ENCODE measurements at regions not wholly inside any gene's neighbourhood (a gene's known extent, or its start where the extent isn't known, plus 50 kb on each side); places are given as distances from the start of the nearest gene placed in this dataset.
A peak's percentile ranks its signal among the peaks of the same experiment; 100 is the strongest.

DNA sequence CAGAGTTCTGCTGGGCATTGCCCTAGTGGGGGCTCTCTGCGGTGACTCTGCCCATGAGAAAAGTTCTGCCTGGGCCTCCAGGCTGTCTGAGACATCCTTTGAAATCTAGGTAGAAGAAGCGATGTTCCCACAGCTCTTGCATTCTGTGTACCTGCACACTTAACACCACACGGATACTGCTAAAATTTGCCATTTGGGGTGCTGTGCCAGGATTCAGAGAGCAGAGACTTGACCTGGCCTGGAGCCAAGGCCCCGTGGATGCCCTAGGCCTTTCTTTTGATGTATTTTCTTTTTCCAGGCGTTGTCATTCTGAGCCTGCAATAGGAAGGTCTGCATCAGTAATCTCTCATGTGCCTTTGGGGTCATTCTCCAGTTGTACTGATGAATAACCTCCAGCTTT is 89.3 kb upstream of the IL12B start:
- H3K4me3 ChIP-seq (ENCODE audit: low read length): no peak overlapping the region
- TF ChIP-seq CTCF (IDR thresholded peaks at IDR 0.05; ENCODE audit: insufficient read depth, low read depth, low read length, missing control alignments): peak; percentile 16
- peak; percentile 16 for DNase-seq (ENCODE audit: low read depth)

DNA sequence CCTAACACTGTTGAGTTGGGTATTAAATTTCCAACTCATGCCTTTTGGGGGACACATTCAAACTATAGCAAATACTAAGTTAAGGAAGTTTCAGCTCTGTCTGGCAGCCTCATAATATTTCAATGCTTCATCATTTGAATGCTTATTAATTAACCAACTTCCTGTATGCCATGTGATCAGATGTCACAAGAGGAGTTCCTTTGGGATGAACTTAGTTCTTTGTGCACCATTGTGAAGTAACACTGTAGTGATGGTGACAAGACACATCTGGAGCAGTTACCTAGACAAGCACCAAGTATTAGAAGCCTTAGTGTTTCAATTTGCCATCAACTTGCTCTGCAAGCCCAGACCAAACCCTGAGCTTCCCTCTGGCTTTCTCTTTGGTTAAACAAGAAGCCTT is 90.7 kb upstream of the IL12B start:
- no peak for TF ChIP-seq CTCF (IDR thresholded peaks at IDR 0.05; ENCODE audit: insufficient read depth, low read depth, low read length, missing control alignments)
- no peak for DNase-seq (ENCODE audit: low read depth)
- no peak overlapping the region for H3K4me3 ChIP-seq (ENCODE audit: low read length)

DNA sequence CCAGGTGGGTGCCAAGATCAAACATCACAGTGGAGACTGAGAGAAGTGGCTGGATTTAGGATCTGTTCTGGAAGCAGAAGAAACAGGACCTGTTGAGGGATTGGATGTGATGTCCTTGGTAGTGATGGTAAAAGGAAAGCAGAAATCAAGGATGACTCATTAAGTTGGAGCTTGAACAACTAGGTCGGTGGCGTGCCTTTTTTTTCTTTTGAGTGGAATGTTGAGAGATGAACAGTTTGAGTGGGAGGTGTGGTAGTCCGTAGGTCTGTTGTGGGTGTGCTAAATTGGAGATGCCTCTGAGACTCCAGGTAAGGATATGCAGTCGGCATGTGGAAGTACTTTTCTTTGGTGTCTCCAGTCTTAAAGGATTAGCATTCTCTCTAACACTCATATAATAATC is 92.1 kb upstream of the IL12B start:
- TF ChIP-seq CTCF (IDR thresholded peaks at IDR 0.05; ENCODE audit: insufficient read depth, low read depth, low read length, missing control alignments): no peak
- H3K4me3 ChIP-seq (ENCODE audit: low read length): no peak overlapping the region
- peak; percentile 32 for DNase-seq (ENCODE audit: low read depth)

- DNase-seq (ENCODE audit: low read depth): no peak
- no peak for TF ChIP-seq CTCF (IDR thresholded peaks at IDR 0.05; ENCODE audit: insufficient read depth, low read depth, low read length, missing control alignments)
Observed at GRCh38 chr5:159422910-159423309, 92.6 kb upstream of the IL12B start.

DNA sequence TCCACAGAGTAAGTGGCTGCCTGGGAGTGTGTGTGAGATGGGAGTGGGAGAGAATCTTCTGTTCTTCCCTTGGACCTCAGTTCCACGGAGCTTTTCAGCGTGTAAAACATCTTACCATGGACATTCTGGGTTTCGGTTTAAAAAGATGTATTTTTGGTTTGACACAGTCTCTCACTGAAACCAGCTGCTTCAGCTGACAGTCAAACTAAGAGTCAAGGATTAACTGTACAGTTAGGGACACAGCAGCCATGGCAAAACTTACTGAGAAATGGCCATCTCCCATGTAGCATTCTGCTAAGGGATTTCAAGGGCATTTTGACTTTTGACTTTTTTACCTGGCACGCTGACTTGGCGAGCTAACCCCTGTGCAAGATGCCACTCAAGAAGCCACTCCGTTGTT is 93.8 kb upstream of the IL12B start:
- no peak for TF ChIP-seq CTCF (IDR thresholded peaks at IDR 0.05; ENCODE audit: insufficient read depth, low read depth, low read length, missing control alignments)
- no peak for DNase-seq (ENCODE audit: low read depth)

More at GRCh38 chr5:159422910-159423309, 92.6 kb upstream of the IL12B start:
- H3K4me3 ChIP-seq (ENCODE audit: low read length): no peak overlapping the region

DNA sequence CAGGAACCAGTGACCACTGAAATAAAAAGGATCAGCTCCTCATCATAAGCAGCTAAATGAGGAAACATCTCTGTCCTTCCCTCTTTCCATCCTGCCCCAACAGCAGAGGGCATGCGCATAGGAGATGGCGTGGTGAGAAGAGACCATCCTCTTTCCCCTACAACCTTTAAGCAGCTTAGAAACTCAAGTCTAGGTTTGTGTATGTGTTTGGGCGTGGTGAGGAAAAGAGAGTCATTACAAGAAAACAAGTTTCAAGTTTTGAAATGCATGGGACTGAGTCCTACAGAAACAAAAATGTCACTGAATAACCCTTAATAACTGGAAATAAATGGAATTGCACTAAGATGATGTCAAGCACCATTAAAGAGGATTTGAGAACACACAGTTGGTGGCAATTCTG is 96.4 kb upstream of the IL12B start:
- no peak overlapping the region for H3K4me3 ChIP-seq (ENCODE audit: low read length)
- no peak for TF ChIP-seq CTCF (IDR thresholded peaks at IDR 0.05; ENCODE audit: insufficient read depth, low read depth, low read length, missing control alignments)
- DNase-seq (ENCODE audit: low read depth): no peak

More for the DNA sequence above, 93.8 kb upstream of the IL12B start:
- H3K4me3 ChIP-seq (ENCODE audit: low read length): no peak overlapping the region

GRCh38 chr5:159427180-159428012 is 97.1 kb upstream of the IL12B start:
- no peak for DNase-seq (ENCODE audit: low read depth)
- no peak overlapping the region for H3K4me3 ChIP-seq (ENCODE audit: low read length)
- no peak for TF ChIP-seq CTCF (IDR thresholded peaks at IDR 0.05; ENCODE audit: insufficient read depth, low read depth, low read length, missing control alignments)
